HG02759 (cell line): ENCODE measurements at regions not wholly inside any gene's neighbourhood (a gene's known extent, or its start where the extent isn't known, plus 50 kb on each side); places are given as distances from the start of the nearest gene placed in this dataset.

Experiments used
- ATAC-seq: cut with Tn5 transposase; IDR thresholded peaks from one replicate; pipeline ENCODE4 v1.9.1; 2021; ENCODE audit warnings: mild to moderate bottlenecking, moderate library complexity; ENCODE audit not compliant: unreplicated experiment

GRCh38 chr2:20539776-20540586, 93.1 kb downstream of the RHOB start:
- no peak for ATAC-seq

- no peak for ATAC-seq
These were observed 93.9 kb downstream of the RHOB start for GRCh38 chr2:20540587-20541293.

GRCh38 chr2:20541294-20541640, 94.4 kb downstream of the RHOB start:
- ATAC-seq, result no peak

GRCh38 chr2:20541651-20542050, 94.8 kb downstream of the RHOB start:
- ATAC-seq, result no peak

GRCh38 chr2:20542269-20542668, 95.4 kb downstream of the RHOB start:
- no peak for ATAC-seq

- ATAC-seq, result no peak
These were observed 96.0 kb downstream of the RHOB start for GRCh38 chr2:20542746-20543468.

- no peak for ATAC-seq
These were observed 96.7 kb downstream of the RHOB start for GRCh38 chr2:20543469-20544152.

GRCh38 chr2:20544153-20544747, 97.4 kb downstream of the RHOB start:
- no peak for ATAC-seq

GRCh38 chr2:20549144-20549543, 101.8 kb downstream of the HS1BP3 start:
- ATAC-seq, result no peak

- ATAC-seq, result no peak
These were observed 101.1 kb downstream of the HS1BP3 start for GRCh38 chr2:20549691-20550348.

- ATAC-seq, result no peak
These were observed 99.5 kb downstream of the HS1BP3 start for GRCh38 chr2:20551260-20551944.

GRCh38 chr2:20551945-20552328, 99.0 kb downstream of the HS1BP3 start:
- no peak for ATAC-seq

- no peak for ATAC-seq
These were observed 98.1 kb downstream of the HS1BP3 start for GRCh38 chr2:20552847-20553246.

GRCh38 chr2:20553580-20553979, 97.3 kb downstream of the HS1BP3 start:
- no peak for ATAC-seq

GRCh38 chr2:20555954-20556353, 94.9 kb downstream of the HS1BP3 start:
- no peak for ATAC-seq

- ATAC-seq, result no peak
These were observed 94.1 kb downstream of the HS1BP3 start for GRCh38 chr2:20556756-20557155.

GRCh38 chr2:20557226-20557625, 93.7 kb downstream of the HS1BP3 start:
- ATAC-seq, result no peak

- no peak for ATAC-seq
These were observed 93.3 kb downstream of the HS1BP3 start for GRCh38 chr2:20557635-20558034.

GRCh38 chr2:20558391-20559150, 92.3 kb downstream of the HS1BP3 start:
- ATAC-seq, result no peak
